ENCODE measurements at regions not wholly inside any gene's neighbourhood (a gene's known extent, or its start where the extent isn't known, plus 50 kb on each side); places are given as distances from the start of the nearest gene placed in this dataset.

- Histone ChIP-seq H4K20me1 (ENCODE audit: insufficient read depth) (no peaks in the 10 kb centered on the region), H3K79me2 (ENCODE audit: low read depth) (no peaks in the 10 kb centered on the region), H3K36me3 (ENCODE audit: low read depth) (no peaks in the 10 kb centered on the region), H3F3A (ENCODE audit: insufficient read depth, low read depth) (no peaks in the 10 kb centered on the region), H3K4me3 (no peak overlapping the region), H3K4me2 (peak overlapping the region; percentile 60), H3K27me3 (ENCODE audit: insufficient read depth, low read depth) (no peaks in the 10 kb centered on the region), H3K9me3 (ENCODE audit: insufficient read depth, low read depth) (0 out of 2 replicates have a peak, but pooled peaks cover 6% of the 10 kb centered on the region), H3K4me1 (replicated peaks; ENCODE audit: insufficient read depth) (peaks cover 16% of the 10 kb centered on the region), H3K27ac (no peak overlapping the region), H3K9me2 (ENCODE audit: insufficient read depth) (no peaks in the 10 kb centered on the region), H2AFZ (peak overlapping the region; percentile 56; the same call in 1 of the 2 replicates)
- ChIA-PET CTCF (interaction anchor here (0.6 to 1.7 kb wide), 15 partner anchors 20 to 991 kb away, joined by 3 to 12 read pairs (median 4); no protein-coding TSS in a partner anchor), POLR2A (ENCODE audit: unreplicated experiment) (no interaction called here)
- no TSS peak for BruUV-seq (replicated peaks)
- TF ChIP-seq, protein P1, sequence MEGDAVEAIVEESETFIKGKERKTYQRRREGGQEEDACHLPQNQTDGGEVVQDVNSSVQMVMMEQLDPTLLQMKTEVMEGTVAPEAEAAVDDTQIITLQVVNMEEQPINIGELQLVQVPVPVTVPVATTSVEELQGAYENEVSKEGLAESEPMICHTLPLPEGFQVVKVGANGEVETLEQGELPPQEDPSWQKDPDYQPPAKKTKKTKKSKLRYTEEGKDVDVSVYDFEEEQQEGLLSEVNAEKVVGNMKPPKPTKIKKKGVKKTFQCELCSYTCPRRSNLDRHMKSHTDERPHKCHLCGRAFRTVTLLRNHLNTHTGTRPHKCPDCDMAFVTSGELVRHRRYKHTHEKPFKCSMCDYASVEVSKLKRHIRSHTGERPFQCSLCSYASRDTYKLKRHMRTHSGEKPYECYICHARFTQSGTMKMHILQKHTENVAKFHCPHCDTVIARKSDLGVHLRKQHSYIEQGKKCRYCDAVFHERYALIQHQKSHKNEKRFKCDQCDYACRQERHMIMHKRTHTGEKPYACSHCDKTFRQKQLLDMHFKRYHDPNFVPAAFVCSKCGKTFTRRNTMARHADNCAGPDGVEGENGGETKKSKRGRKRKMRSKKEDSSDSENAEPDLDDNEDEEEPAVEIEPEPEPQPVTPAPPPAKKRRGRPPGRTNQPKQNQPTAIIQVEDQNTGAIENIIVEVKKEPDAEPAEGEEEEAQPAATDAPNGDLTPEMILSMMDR (conservative IDR thresholded peaks at IDR 0.05): peak; percentile 86
- no peak for TF ChIP-seq EZH2 (IDR thresholded peaks at IDR 0.05; ENCODE audit: low read depth)
- DNase-seq: peak; percentile 67 to 74
- intact Hi-C loops (cut with micrococcal nuclease; ENCODE audit: unreplicated experiment): loop anchor here (1.0 to 10.0 kb wide), 14 partner anchors 123 to 994 kb away; no protein-coding TSS in a partner anchor
Observed at GRCh38 chr2:217510771-217511291, 492.0 kb downstream of the TNS1 start.

DNA sequence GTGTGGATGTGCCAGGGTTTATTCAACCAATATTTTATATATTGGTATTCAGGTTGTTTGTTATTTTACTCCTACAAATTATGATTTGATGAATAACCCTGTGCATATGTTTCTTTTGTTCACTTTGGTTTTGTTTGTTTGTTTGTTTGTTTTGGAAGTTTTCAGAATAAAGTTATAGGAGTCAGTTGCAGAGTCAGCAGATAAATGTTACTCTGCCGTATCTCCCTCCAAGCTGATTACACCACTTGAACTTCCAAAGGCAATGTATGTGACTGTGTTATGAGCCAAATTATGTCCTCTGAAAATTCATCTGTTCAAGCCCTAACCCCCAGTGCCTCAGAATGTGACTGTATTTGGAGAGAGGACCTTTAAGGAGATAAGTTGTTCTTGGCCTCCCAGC lies 497.5 kb downstream of the TNS1 start:
- Histone ChIP-seq H2AFZ (no peak overlapping the region), H3K36me3 (ENCODE audit: low read depth) (no peaks in the 10 kb centered on the region), H3F3A (ENCODE audit: insufficient read depth, low read depth) (no peaks in the 10 kb centered on the region), H3K4me2 (no peak overlapping the region), H3K9me2 (ENCODE audit: insufficient read depth) (no peaks in the 10 kb centered on the region), H4K20me1 (ENCODE audit: insufficient read depth) (no peaks in the 10 kb centered on the region), H3K4me1 (replicated peaks; ENCODE audit: insufficient read depth) (peaks cover 3% of the 10 kb centered on the region), H3K27me3 (ENCODE audit: insufficient read depth, low read depth) (no peaks in the 10 kb centered on the region), H3K9me3 (ENCODE audit: insufficient read depth, low read depth) (0 out of 2 replicates have a peak, but pooled peaks cover 6% of the 10 kb centered on the region), H3K4me3 (no peak overlapping the region), H3K79me2 (ENCODE audit: low read depth) (no peaks in the 10 kb centered on the region), H3K27ac (no peak overlapping the region)
- BruUV-seq (replicated peaks): no TSS peak
- POLR2A ChIA-PET (ENCODE audit: unreplicated experiment): no interaction called here
- intact Hi-C loops (cut with micrococcal nuclease; ENCODE audit: unreplicated experiment): no loop called here
- no peak for DNase-seq
- no peak for TF ChIP-seq EZH2 (IDR thresholded peaks at IDR 0.05; ENCODE audit: low read depth)
- TF ChIP-seq, protein P1 (conservative IDR thresholded peaks at IDR 0.05): no peak
- CTCF ChIA-PET: no interaction called here

GRCh38 chr2:217501887-217502286 lies 500.9 kb downstream of the TNS1 start:
- Histone ChIP-seq H3K27me3 (ENCODE audit: insufficient read depth, low read depth) (no peaks in the 10 kb centered on the region), H3K27ac (no peak overlapping the region), H3K36me3 (ENCODE audit: low read depth) (no peaks in the 10 kb centered on the region), H3K9me2 (ENCODE audit: insufficient read depth) (no peaks in the 10 kb centered on the region), H3K79me2 (ENCODE audit: low read depth) (no peaks in the 10 kb centered on the region), H2AFZ (no peak overlapping the region), H3K4me1 (replicated peaks; ENCODE audit: insufficient read depth) (no peaks in the 10 kb centered on the region), H3K9me3 (ENCODE audit: insufficient read depth, low read depth) (no peaks in the 10 kb centered on the region), H3F3A (ENCODE audit: insufficient read depth, low read depth) (no peaks in the 10 kb centered on the region), H3K4me3 (no peak overlapping the region), H3K4me2 (no peak overlapping the region), H4K20me1 (ENCODE audit: insufficient read depth) (no peaks in the 10 kb centered on the region)
- TF ChIP-seq, protein P1 (conservative IDR thresholded peaks at IDR 0.05): no peak
- no peak for TF ChIP-seq EZH2 (IDR thresholded peaks at IDR 0.05; ENCODE audit: low read depth)
- no peak for DNase-seq
- ChIA-PET POLR2A (ENCODE audit: unreplicated experiment) (no interaction called here), CTCF (no interaction called here)
- BruUV-seq (replicated peaks): no TSS peak
- intact Hi-C loops (cut with micrococcal nuclease; ENCODE audit: unreplicated experiment): no loop called here

Data from PC-9 (cell line).